ENCODE measurements at regions not wholly inside any gene's neighbourhood (a gene's known extent, or its start where the extent isn't known, plus 50 kb on each side); places are given as distances from the start of the nearest gene placed in this dataset.

GRCh38 chr20:10132387-10132786 is 86.2 kb upstream of the SNAP25 start:
- Histone ChIP-seq H3K36me3 (no peaks in the 10 kb centered on the region), H3K9me3 (no peaks in the 10 kb centered on the region), H3K4me1 (peaks cover 3% of the 10 kb centered on the region; the same call in 1 of the 2 replicates), H3K27me3 (no peaks in the 10 kb centered on the region), H3K4me3 (ENCODE audit: low read depth, low read length) (no peak overlapping the region)
- TF ChIP-seq CTCF (IDR thresholded peaks at IDR 0.05; ENCODE audit: low read depth, low read length), result no peak
- no peak for DNase-seq

GRCh38 chr20:10133532-10133931 is 85.1 kb upstream of the SNAP25 start:
- H3K9me3 ChIP-seq, result no peaks in the 10 kb centered on the region
- no peak overlapping the region for H3K4me3 ChIP-seq (ENCODE audit: low read depth, low read length)
- peaks cover 3% of the 10 kb centered on the region; the same call in 1 of the 2 replicates for H3K4me1 ChIP-seq
- H3K27me3 ChIP-seq, result no peaks in the 10 kb centered on the region
- DNase-seq, result no peak
- no peaks in the 10 kb centered on the region for H3K36me3 ChIP-seq
- no peak for TF ChIP-seq CTCF (IDR thresholded peaks at IDR 0.05; ENCODE audit: low read depth, low read length)

- Histone ChIP-seq H3K4me1 (peaks cover 3% of the 10 kb centered on the region; the same call in 1 of the 2 replicates), H3K36me3 (no peaks in the 10 kb centered on the region), H3K4me3 (ENCODE audit: low read depth, low read length) (no peak overlapping the region), H3K9me3 (no peaks in the 10 kb centered on the region), H3K27me3 (no peaks in the 10 kb centered on the region)
- DNase-seq, result no peak
- TF ChIP-seq CTCF (IDR thresholded peaks at IDR 0.05; ENCODE audit: low read depth, low read length), result no peak
Measured at GRCh38 chr20:10134176-10134575, 84.5 kb upstream of the SNAP25 start.

GRCh38 chr20:10135438-10135837 is 83.2 kb upstream of the SNAP25 start:
- TF ChIP-seq CTCF (IDR thresholded peaks at IDR 0.05; ENCODE audit: low read depth, low read length), result no peak
- Histone ChIP-seq H3K36me3 (no peaks in the 10 kb centered on the region), H3K4me3 (ENCODE audit: low read depth, low read length) (no peak overlapping the region), H3K9me3 (no peaks in the 10 kb centered on the region), H3K4me1 (peaks cover 3% of the 10 kb centered on the region; the same call in 1 of the 2 replicates), H3K27me3 (no peaks in the 10 kb centered on the region)
- DNase-seq, result no peak

GRCh38 chr20:10137032-10137431 is 81.6 kb upstream of the SNAP25 start:
- no peak for TF ChIP-seq CTCF (IDR thresholded peaks at IDR 0.05; ENCODE audit: low read depth, low read length)

GRCh38 chr20:10137533-10137932 is 81.1 kb upstream of the SNAP25 start:
- TF ChIP-seq CTCF (IDR thresholded peaks at IDR 0.05; ENCODE audit: low read depth, low read length), result no peak
- no peak overlapping the region for H3K4me3 ChIP-seq (ENCODE audit: low read depth, low read length)
- no peaks in the 10 kb centered on the region for H3K36me3 ChIP-seq
- no peaks in the 10 kb centered on the region for H3K4me1 ChIP-seq
- no peak for DNase-seq
- H3K27me3 ChIP-seq, result no peaks in the 10 kb centered on the region
- H3K9me3 ChIP-seq, result no peaks in the 10 kb centered on the region

More at GRCh38 chr20:10137032-10137431, 81.6 kb upstream of the SNAP25 start:
- no peak for DNase-seq
- Histone ChIP-seq H3K27me3 (no peaks in the 10 kb centered on the region), H3K4me1 (peaks cover 2% of the 10 kb centered on the region; the same call in 1 of the 2 replicates), H3K4me3 (ENCODE audit: low read depth, low read length) (no peak overlapping the region), H3K36me3 (no peaks in the 10 kb centered on the region), H3K9me3 (no peaks in the 10 kb centered on the region)

Measured in BE2C (cell line).